HT-29 (cell line): ENCODE measurements at regions not wholly inside any gene's neighbourhood (a gene's known extent, or its start where the extent isn't known, plus 50 kb on each side); places are given as distances from the start of the nearest gene placed in this dataset.

ENCODE experiments used
- DNase-seq: peaks from one replicate; pipeline ENCODE4 v3.0.0-alpha.2; 2015; ENCODE audit warnings: low spot score

GRCh38 chr3:117752984-117753717, 1043.6 kb downstream of the TUSC7 start:
- no peak for DNase-seq

GRCh38 chr3:117754058-117754457, 1044.5 kb downstream of the TUSC7 start:
- no peak for DNase-seq

- no peak for DNase-seq
Observed at GRCh38 chr3:117754841-117755240, 1045.3 kb downstream of the TUSC7 start.

- DNase-seq = no peak
Observed at GRCh38 chr3:117756563-117756962, 1047.0 kb downstream of the TUSC7 start.

GRCh38 chr3:117761703-117762620, 1052.4 kb downstream of the TUSC7 start:
- DNase-seq = no peak

- DNase-seq = no peak
Observed at GRCh38 chr3:117762621-117763037, 1053.0 kb downstream of the TUSC7 start.

GRCh38 chr3:117763561-117763960, 1054.0 kb downstream of the TUSC7 start:
- DNase-seq = no peak

- DNase-seq = no peak
Observed at GRCh38 chr3:117768581-117768980, 1059.0 kb downstream of the TUSC7 start.

- DNase-seq = no peak
Observed at GRCh38 chr3:117774130-117774529, 1064.6 kb downstream of the TUSC7 start.

GRCh38 chr3:117786349-117786748, 1076.8 kb downstream of the TUSC7 start:
- no peak for DNase-seq

GRCh38 chr3:117788061-117788460, 1078.5 kb downstream of the TUSC7 start:
- DNase-seq = no peak

- DNase-seq = no peak
Observed at GRCh38 chr3:117788506-117788905, 1078.9 kb downstream of the TUSC7 start.

- DNase-seq = no peak
Observed at GRCh38 chr3:117790235-117790987, 1080.8 kb downstream of the TUSC7 start.

- no peak for DNase-seq
Observed at GRCh38 chr3:117793622-117794265, 1084.2 kb downstream of the TUSC7 start.

GRCh38 chr3:117798221-117798620, 1088.6 kb downstream of the TUSC7 start:
- no peak for DNase-seq

GRCh38 chr3:117798687-117799386, 1089.3 kb downstream of the TUSC7 start:
- DNase-seq = no peak

- DNase-seq = no peak
Observed at GRCh38 chr3:117799387-117799735, 1089.8 kb downstream of the TUSC7 start.

- DNase-seq = no peak
Observed at GRCh38 chr3:117801912-117802239, 1092.3 kb downstream of the TUSC7 start.

- no peak for DNase-seq
Observed at GRCh38 chr3:117809186-117810081, 1099.9 kb downstream of the TUSC7 start.

GRCh38 chr3:117811786-117812185, 1102.2 kb downstream of the TUSC7 start:
- no peak for DNase-seq
